ENCODE measurements at regions not wholly inside any gene's neighbourhood (a gene's known extent, or its start where the extent isn't known, plus 50 kb on each side); places are given as distances from the start of the nearest gene placed in this dataset.

GRCh38 chr4:188778905-188779304 is 639.7 kb downstream of the TRIML1 start:
- no peak overlapping the region for H3K4me3 ChIP-seq
- no peaks in the 10 kb centered on the region for H3K4me1 ChIP-seq

GRCh38 chr4:188779581-188779980 is 640.3 kb downstream of the TRIML1 start:
- no peak for DNase-seq (ENCODE audit: low spot score in 2 of 2)
- no peak for TF ChIP-seq POLR2A (IDR thresholded peaks at IDR 0.05)
- TF ChIP-seq POLR2AphosphoS5 (IDR thresholded peaks at IDR 0.05): no peak
- no peak for TF ChIP-seq CTCF (IDR thresholded peaks at IDR 0.05)
- intact Hi-C loops (cut with DNase I; ENCODE audit: low total_unique reads): no loop called here
- H3K9me3 ChIP-seq: no peaks in the 10 kb centered on the region
- H3K27me3 ChIP-seq: no peaks in the 10 kb centered on the region
- no peaks in the 10 kb centered on the region for H3K4me1 ChIP-seq
- H3K36me3 ChIP-seq: no peaks in the 10 kb centered on the region
- no peak overlapping the region for H3K27ac ChIP-seq
- no peak overlapping the region for H3K4me3 ChIP-seq

More at GRCh38 chr4:188778905-188779304, 639.7 kb downstream of the TRIML1 start:
- Histone ChIP-seq H3K36me3 (no peaks in the 10 kb centered on the region), H3K9me3 (no peaks in the 10 kb centered on the region), H3K27ac (no peak overlapping the region), H3K27me3 (no peaks in the 10 kb centered on the region)
- DNase-seq (ENCODE audit: low spot score in 2 of 2): no peak
- TF ChIP-seq POLR2AphosphoS5 (IDR thresholded peaks at IDR 0.05): no peak
- TF ChIP-seq POLR2A (IDR thresholded peaks at IDR 0.05): no peak
- TF ChIP-seq CTCF (IDR thresholded peaks at IDR 0.05): no peak
- intact Hi-C loops (cut with DNase I; ENCODE audit: low total_unique reads): no loop called here

- H3K4me3 ChIP-seq: no peak overlapping the region
- H3K27me3 ChIP-seq: no peaks in the 10 kb centered on the region
- H3K36me3 ChIP-seq: no peaks in the 10 kb centered on the region
- TF ChIP-seq POLR2A (IDR thresholded peaks at IDR 0.05) (no peak), CTCF (IDR thresholded peaks at IDR 0.05) (no peak)
- H3K4me1 ChIP-seq: no peaks in the 10 kb centered on the region
- no peak for DNase-seq (ENCODE audit: low spot score in 2 of 2)
- H3K27ac ChIP-seq: no peak overlapping the region
- H3K9me3 ChIP-seq: no peaks in the 10 kb centered on the region
- intact Hi-C loops (cut with DNase I; ENCODE audit: low total_unique reads): no loop called here
Observed at GRCh38 chr4:188780028-188780427, 640.8 kb downstream of the TRIML1 start.

- Histone ChIP-seq H3K27ac (no peak overlapping the region), H3K9me3 (no peaks in the 10 kb centered on the region), H3K4me3 (no peak overlapping the region), H3K27me3 (no peaks in the 10 kb centered on the region), H3K36me3 (no peaks in the 10 kb centered on the region), H3K4me1 (no peaks in the 10 kb centered on the region)
- TF ChIP-seq POLR2A (IDR thresholded peaks at IDR 0.05): no peak
- TF ChIP-seq POLR2AphosphoS5 (IDR thresholded peaks at IDR 0.05): no peak
- TF ChIP-seq CTCF (IDR thresholded peaks at IDR 0.05): no peak
- DNase-seq (ENCODE audit: low spot score in 2 of 2): no peak
- intact Hi-C loops (cut with DNase I; ENCODE audit: low total_unique reads): no loop called here
Observed at GRCh38 chr4:188780686-188781085, 641.4 kb downstream of the TRIML1 start.

- H3K27me3 ChIP-seq: no peaks in the 10 kb centered on the region
- no peaks in the 10 kb centered on the region for H3K36me3 ChIP-seq
- intact Hi-C loops (cut with DNase I; ENCODE audit: low total_unique reads): no loop called here
- H3K27ac ChIP-seq: no peak overlapping the region
- H3K4me1 ChIP-seq: no peaks in the 10 kb centered on the region
- H3K9me3 ChIP-seq: no peaks in the 10 kb centered on the region
- DNase-seq (ENCODE audit: low spot score in 2 of 2): no peak
- no peak overlapping the region for H3K4me3 ChIP-seq
- TF ChIP-seq POLR2AphosphoS5 (IDR thresholded peaks at IDR 0.05) (no peak), CTCF (IDR thresholded peaks at IDR 0.05) (peak in 1 of 3 donors; percentile 16), POLR2A (IDR thresholded peaks at IDR 0.05) (no peak)
Observed at GRCh38 chr4:188781655-188782054, 642.4 kb downstream of the TRIML1 start.
